Endodermal cell (in vitro differentiated cells): ENCODE measurements at regions not wholly inside any gene's neighbourhood (a gene's known extent, or its start where the extent isn't known, plus 50 kb on each side); places are given as distances from the start of the nearest gene placed in this dataset.

Experiments used
- DNase-seq: peaks from one replicate; pipeline ENCODE4 v3.0.0-alpha.2; 2017
- H3K27ac ChIP-seq: 2 replicates; pipeline ENCODE4 v1.5.1; 2013; ENCODE audit warnings: mild to moderate bottlenecking, low read depth, low read length, moderate library complexity
- H3K27me3 ChIP-seq: 2 replicates; pipeline ENCODE4 v1.6.1; 2013; ENCODE audit warnings: mild to moderate bottlenecking, low read length, moderate library complexity; ENCODE audit not compliant: insufficient read depth, control insufficient read depth, poor library complexity, severe bottlenecking
- H3K36me3 ChIP-seq: 2 replicates; pipeline ENCODE4 v1.7.0; 2013; ENCODE audit warnings: mild to moderate bottlenecking, low read length, moderate library complexity; ENCODE audit not compliant: control insufficient read depth, insufficient read depth
- H3K4me1 ChIP-seq: one replicate; pipeline ENCODE4 v1.7.0; 2013; ENCODE audit warnings: low read length; ENCODE audit not compliant: control insufficient read depth, insufficient read depth
- H3K4me3 ChIP-seq: 2 replicates; pipeline ENCODE4 v1.5.1; 2013; ENCODE audit warnings: mild to moderate bottlenecking, low read length, moderate library complexity
- H3K9ac ChIP-seq: 2 replicates; pipeline ENCODE4 v1.6.1; 2013; ENCODE audit warnings: mild to moderate bottlenecking, low read length, moderate library complexity; ENCODE audit not compliant: poor library complexity, severe bottlenecking; ENCODE audit errors: extremely low read depth
- H3K9me3 ChIP-seq: 2 replicates; pipeline ENCODE4 v1.6.1; 2013; ENCODE audit warnings: mild to moderate bottlenecking, low read length, moderate library complexity; ENCODE audit not compliant: control insufficient read depth
- H3K27ac Mint-ChIP-seq: 2 replicates; pipeline ENCODE4 v1.8.0; 2020; ENCODE audit warnings: mixed read lengths
- H3K27me3 Mint-ChIP-seq: 2 replicates; pipeline ENCODE4 v1.8.0; 2021; ENCODE audit warnings: mild to moderate bottlenecking, mixed read lengths; ENCODE audit not compliant: insufficient read depth
- H3K36me3 Mint-ChIP-seq: 2 replicates; pipeline ENCODE4 v1.8.0; 2020; ENCODE audit warnings: low read depth, mixed read lengths
- H3K4me1 Mint-ChIP-seq: 2 replicates; pipeline ENCODE4 v1.8.0; 2020; ENCODE audit warnings: mixed read lengths
- H3K4me3 Mint-ChIP-seq: 2 replicates; pipeline ENCODE4 v1.8.0; 2020; ENCODE audit warnings: mild to moderate bottlenecking, moderate library complexity, mixed read lengths
- H3K9me3 Mint-ChIP-seq: 2 replicates; pipeline ENCODE4 v1.8.0; 2020; ENCODE audit warnings: mild to moderate bottlenecking, mixed read lengths
- CTCF ChIP-seq: fragments of 200-600 bp; sonication (generic); conservative IDR thresholded peaks from 2 replicates; pipeline ENCODE4 v1.5.0; 2021; ENCODE audit warnings: antibody characterized with exemption, mild to moderate bottlenecking
- WGBS, 2 experiments: methylation state at CpG; one replicate each; pipeline versions ENCODE4 v1.1.5 to v1.1.7; 2013; ENCODE audit warnings: missing lambda C conversion rate in 2 of 2, mixed read lengths in 1 of 2; ENCODE audit not compliant: insufficient coverage in 1 of 2, insufficient read length in 1 of 2; 5-methylcytosine and 5-hydroxymethylcytosine counted together

- Histone ChIP-seq H3K27ac (no peak overlapping the region), H3K9me3 (no peaks in the 10 kb centered on the region), H3K9ac (no peak overlapping the region), H3K36me3 (no peaks in the 10 kb centered on the region), H3K27me3 (no peaks in the 10 kb centered on the region), H3K4me3 (no peak overlapping the region), H3K4me1 (no peaks in the 10 kb centered on the region)
- H3K9me3 Mint-ChIP-seq: no peaks in the 10 kb centered on the region
- no peak for TF ChIP-seq CTCF
- H3K4me3 Mint-ChIP-seq: no peak overlapping the region
- no peak for DNase-seq
- WGBS, 2 experiments: 71 to 93% methylated on average over 2 of the region's 3 CpGs
- H3K27ac Mint-ChIP-seq: no peak overlapping the region
- no peaks in the 10 kb centered on the region for H3K36me3 Mint-ChIP-seq
- H3K4me1 Mint-ChIP-seq: peaks cover 13% of the 10 kb centered on the region
- peaks cover 3% of the 10 kb centered on the region for H3K27me3 Mint-ChIP-seq
These were observed 92.6 kb upstream of the TENM3 start for GRCh38 chr4:182150645-182151044.

DNA sequence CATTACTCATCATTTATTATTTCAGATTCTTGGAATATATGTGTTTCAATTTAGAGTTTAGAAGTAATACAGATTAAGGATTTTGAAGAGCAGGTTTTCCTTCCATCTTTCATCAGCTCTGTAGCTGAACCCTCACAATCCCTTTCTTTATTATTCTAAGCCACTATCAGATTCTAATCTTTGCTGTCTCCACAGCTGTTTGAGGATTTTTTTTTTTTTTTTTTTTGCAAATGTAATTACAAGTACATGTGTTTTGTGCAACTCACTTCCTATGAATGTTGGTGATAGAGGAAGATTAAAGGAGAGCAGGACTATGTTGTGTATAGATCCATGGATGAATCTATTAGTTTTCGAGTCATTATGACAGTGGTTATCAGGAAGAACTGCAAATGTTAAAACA, 87.4 kb upstream of the TENM3 start:
- H3K4me1 ChIP-seq: no peaks in the 10 kb centered on the region
- no peaks in the 10 kb centered on the region for H3K27me3 Mint-ChIP-seq
- no peak overlapping the region for H3K27ac Mint-ChIP-seq
- H3K4me3 Mint-ChIP-seq: no peak overlapping the region
- H3K27me3 ChIP-seq: no peaks in the 10 kb centered on the region
- H3K9ac ChIP-seq: no peak overlapping the region
- H3K36me3 ChIP-seq: no peaks in the 10 kb centered on the region
- H3K27ac ChIP-seq: no peak overlapping the region
- no peaks in the 10 kb centered on the region for H3K9me3 Mint-ChIP-seq
- WGBS, 2 experiments: 96% methylated on average over 1 of the region's 1 CpG; no CpG with 5 or more reads in 1 of the 2 experiments
- H3K4me1 Mint-ChIP-seq: peaks cover 11% of the 10 kb centered on the region
- H3K9me3 ChIP-seq: no peaks in the 10 kb centered on the region
- DNase-seq: no peak
- TF ChIP-seq CTCF: no peak
- no peak overlapping the region for H3K4me3 ChIP-seq
- no peaks in the 10 kb centered on the region for H3K36me3 Mint-ChIP-seq

GRCh38 chr4:182163180-182163579, 80.0 kb upstream of the TENM3 start:
- Mint-ChIP-seq H3K27ac (no peak overlapping the region), H3K9me3 (no peaks in the 10 kb centered on the region), H3K36me3 (no peaks in the 10 kb centered on the region), H3K4me1 (peaks cover 17% of the 10 kb centered on the region), H3K27me3 (peaks cover 13% of the 10 kb centered on the region), H3K4me3 (no peak overlapping the region)
- H3K4me1 ChIP-seq: no peaks in the 10 kb centered on the region
- no peak overlapping the region for H3K27ac ChIP-seq
- H3K9me3 ChIP-seq: no peaks in the 10 kb centered on the region
- no peak overlapping the region for H3K4me3 ChIP-seq
- no peaks in the 10 kb centered on the region for H3K36me3 ChIP-seq
- no peaks in the 10 kb centered on the region for H3K27me3 ChIP-seq
- DNase-seq: peak; percentile 51
- H3K9ac ChIP-seq: no peak overlapping the region
- no peak for TF ChIP-seq CTCF
- 69 to 71% methylated on average over 8 of the region's 8 CpGs for WGBS, 2 experiments
